Right renal pelvis (tissue), 4 donors: ENCODE measurements at regions not wholly inside any gene's neighbourhood (a gene's known extent, or its start where the extent isn't known, plus 50 kb on each side); places are given as distances from the start of the nearest gene placed in this dataset.
A peak's percentile ranks its signal among the peaks of the same experiment; 100 is the strongest.
"Not testable (repeated sequence)": the region's sequence is repeated elsewhere in the genome, so short reads cannot be mapped to it uniquely, and the experiment has no call there.

Experiments used
- DNase-seq, 4 donors: peaks; one replicate each; pipeline ENCODE4 v3.0.0-alpha.2; 2013; ENCODE audit warnings: low read depth in 4 of 4, low spot score in 3 of 4, missing footprints in 1 of 4

GRCh38 chr10:57706576-57707299, 561.0 kb downstream of the IPMK start:
- no peak for DNase-seq

- DNase-seq: no peak
Measured at GRCh38 chr10:57706016-57706415, 561.7 kb downstream of the IPMK start.

- no peak for DNase-seq
Measured at GRCh38 chr10:57699944-57700343, 567.8 kb downstream of the IPMK start.

- peak in 1 of 4 donors; percentile 5 for DNase-seq
Measured at GRCh38 chr10:57696641-57697040, 571.1 kb downstream of the IPMK start.

GRCh38 chr10:57694956-57695608, 572.6 kb downstream of the IPMK start:
- DNase-seq: no peak

GRCh38 chr10:57692255-57692980, 575.3 kb downstream of the IPMK start:
- DNase-seq: no peak

DNA sequence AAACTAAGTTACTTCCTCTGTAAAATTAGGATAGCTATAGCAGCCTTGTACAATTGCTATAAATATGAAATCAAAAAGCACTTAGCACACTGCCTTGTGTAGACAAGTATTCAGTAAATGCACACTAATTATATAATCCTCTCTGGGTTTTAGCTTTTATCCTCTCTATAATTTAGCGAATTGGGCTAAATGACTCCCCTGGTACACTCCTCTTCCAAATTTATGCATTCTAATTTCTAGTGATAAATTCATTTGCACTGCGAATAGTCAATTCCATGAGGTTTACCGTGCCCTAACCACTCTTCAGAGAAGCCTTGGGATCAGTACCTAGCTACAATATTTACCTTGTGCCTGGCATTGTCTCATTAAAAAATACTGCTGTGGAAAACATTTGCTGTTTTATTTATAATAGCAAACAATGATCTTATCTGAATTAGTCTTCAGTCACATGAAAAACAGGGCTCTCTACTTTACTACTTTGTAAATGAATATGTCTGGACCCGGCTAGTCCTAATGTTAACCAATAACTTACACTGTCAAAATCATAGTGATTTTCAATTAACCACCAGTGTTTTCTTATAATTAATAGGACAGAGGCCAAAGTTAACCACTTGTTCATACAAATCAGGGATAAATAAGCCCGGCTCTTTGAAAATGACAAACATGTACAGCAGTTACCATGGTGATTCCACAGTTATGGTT, 577.9 kb downstream of the IPMK start:
- no peak for DNase-seq

GRCh38 chr10:57679916-57680315, 587.8 kb downstream of the IPMK start:
- DNase-seq: no peak

GRCh38 chr10:57675125-57675524, 592.6 kb downstream of the IPMK start:
- DNase-seq: no peak

- no peak for DNase-seq
Measured at GRCh38 chr10:57673446-57673960, 594.2 kb downstream of the IPMK start.

GRCh38 chr10:57664815-57665214, 602.9 kb downstream of the IPMK start:
- DNase-seq: no peak

DNA sequence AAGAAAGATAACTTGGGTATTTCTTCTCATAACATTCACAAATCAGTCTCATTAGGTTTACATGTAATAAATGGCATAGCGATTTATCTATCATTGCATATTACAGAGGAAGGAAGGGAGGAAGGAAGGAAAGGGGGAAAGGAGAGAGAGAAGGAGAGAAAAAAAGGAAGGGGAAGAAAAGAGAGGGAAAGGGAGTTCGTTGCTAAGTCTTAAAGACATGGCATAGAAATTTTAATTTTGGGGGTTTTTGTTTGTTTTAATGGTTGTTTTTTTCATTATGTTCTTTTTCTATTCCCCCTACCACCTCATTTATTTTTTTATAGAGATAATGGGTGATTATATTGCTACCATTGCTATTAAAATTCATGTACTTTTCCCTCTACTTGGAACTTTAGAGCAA, 604.3 kb downstream of the IPMK start:
- DNase-seq: no peak

GRCh38 chr10:57661206-57661605, 606.5 kb downstream of the IPMK start:
- no peak for DNase-seq

GRCh38 chr10:57657164-57657765, 610.4 kb downstream of the IPMK start:
- DNase-seq: peak; percentile 22 to 26 (median 23)

DNA sequence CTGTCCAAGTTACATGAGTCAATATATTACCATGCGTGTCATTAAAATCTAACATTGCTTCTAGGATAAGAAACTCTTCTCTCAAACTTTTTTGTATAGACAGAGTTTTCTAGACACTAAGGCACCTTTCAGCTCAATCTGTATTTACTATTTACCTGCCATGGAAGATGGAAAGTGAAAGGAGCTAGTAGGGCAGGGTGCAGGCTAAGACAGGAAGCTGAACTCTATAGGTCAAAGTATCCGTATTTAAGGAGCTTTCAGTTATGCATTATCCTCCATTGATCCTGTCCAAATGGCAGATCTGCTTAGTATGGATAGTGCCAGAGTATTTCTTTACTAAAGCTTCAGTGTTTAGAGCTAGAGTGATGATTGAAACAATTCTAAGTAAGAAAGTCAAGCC, 612.8 kb downstream of the IPMK start:
- no peak for DNase-seq

DNA sequence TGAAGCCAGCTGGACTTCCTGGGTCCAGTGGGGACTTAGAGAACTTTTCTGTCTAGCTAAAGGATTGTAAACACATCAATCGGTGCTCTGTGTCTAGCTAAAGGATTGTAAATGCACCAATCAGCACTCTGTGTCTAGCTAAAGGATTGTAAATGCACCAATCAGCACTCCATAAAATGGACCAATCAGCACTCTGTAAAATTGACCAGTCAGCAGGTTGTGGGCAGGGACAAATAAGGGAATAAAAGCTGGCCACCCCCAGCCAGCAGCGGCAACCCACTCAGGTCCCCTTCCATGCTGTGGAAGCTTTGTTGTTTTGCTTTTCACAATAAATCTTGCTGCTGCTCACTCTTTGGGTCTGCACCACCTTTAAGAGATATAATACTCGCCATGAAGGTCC, 622.6 kb downstream of the IPMK start:
- DNase-seq: not testable (repeated sequence)

DNA sequence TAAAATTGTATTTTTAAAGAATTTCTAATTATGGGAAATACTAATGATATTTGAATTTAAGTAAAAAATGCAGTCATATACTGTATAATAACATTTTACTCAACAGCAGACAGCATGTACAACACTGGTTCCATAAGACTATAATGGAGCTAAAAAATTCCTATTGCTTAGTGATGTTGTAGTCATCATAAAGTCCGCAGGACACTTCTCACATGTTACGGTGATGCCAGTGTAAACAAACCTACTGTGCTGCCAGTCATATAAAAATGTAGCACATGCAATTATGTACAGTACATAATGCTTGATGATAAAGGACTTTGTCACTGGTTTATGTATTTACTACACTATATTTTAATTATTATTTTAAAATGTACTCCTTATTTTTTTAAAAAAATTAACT, 629.3 kb downstream of the IPMK start:
- DNase-seq: no peak

DNA sequence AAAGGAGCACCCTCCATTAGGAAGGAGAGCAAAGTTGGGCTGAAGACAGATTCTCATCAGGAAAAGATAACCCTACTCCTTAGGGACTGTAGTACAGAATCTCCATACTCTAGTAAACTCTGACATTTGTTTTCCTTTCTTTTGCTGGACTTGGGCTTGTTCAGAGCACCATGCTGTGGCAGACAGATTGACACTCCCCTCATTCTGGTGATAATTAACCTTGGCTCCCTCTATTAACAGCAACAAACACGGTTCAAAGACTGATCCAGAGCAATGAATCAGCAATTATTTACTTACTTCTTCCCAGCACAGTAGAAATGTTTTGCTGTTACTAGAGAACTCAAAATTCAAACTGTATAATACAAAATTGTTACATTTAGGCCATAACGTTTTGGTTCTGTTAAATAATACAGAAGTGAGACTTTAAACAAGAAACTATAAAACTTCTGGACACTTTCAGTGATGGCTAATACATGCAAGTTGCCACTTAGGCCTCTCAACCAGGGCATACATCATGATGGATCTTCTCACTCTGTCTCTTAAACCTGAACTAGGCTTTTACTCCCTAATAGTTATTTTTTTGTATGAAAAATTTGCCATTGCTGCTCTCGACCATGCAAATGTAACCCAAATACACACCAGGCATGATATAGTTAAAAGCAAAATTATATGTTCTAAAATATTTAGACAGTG, 639.0 kb downstream of the IPMK start:
- DNase-seq: peak in 3 of 4 donors; percentile 11 to 40 (median 28)

DNA sequence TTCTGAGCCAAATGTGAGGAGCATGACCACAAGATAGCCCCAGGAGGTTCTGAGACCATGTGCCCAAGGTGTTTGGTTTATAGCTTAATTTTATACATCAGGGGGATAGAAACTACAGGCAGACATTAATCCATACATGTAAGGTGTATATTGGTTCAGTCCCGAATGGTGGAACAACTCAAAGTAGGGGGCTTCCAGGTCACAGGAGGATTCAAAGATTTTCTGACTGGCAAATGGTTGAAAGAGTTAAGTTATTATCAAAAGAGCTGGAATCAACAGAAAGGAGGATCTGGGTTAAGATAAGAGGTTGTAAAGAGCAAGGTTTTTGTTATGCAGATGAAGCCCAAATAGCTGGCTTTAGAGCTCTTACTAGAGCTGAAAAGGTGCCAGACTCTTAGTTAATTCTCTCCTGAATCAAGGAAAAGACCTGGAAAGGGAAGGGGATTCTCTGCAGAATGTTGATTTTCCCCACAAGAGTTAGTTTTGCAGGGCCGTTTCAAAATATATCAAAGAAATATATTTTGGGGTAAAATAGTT, 640.0 kb downstream of the IPMK start:
- no peak for DNase-seq
